OCI-LY3 (cell line): ENCODE measurements at regions not wholly inside any gene's neighbourhood (a gene's known extent, or its start where the extent isn't known, plus 50 kb on each side); places are given as distances from the start of the nearest gene placed in this dataset.

Source experiments
- CTCF ChIP-seq: fragments of 200-600, 300-600 bp; sonication (generic); IDR thresholded peaks from 2 replicates; pipeline ENCODE4 v1.5.1; 2014; ENCODE audit warnings: antibody characterized with exemption, low read length, low read depth
- EZH2phosphoT487 ChIP-seq: fragments of 200-600 bp; shearing (Covaris generic); IDR thresholded peaks from 2 replicates; pipeline ENCODE4 v1.6.1; 2018; ENCODE audit warnings: antibody characterized with exemption, mixed run types, low read depth

DNA sequence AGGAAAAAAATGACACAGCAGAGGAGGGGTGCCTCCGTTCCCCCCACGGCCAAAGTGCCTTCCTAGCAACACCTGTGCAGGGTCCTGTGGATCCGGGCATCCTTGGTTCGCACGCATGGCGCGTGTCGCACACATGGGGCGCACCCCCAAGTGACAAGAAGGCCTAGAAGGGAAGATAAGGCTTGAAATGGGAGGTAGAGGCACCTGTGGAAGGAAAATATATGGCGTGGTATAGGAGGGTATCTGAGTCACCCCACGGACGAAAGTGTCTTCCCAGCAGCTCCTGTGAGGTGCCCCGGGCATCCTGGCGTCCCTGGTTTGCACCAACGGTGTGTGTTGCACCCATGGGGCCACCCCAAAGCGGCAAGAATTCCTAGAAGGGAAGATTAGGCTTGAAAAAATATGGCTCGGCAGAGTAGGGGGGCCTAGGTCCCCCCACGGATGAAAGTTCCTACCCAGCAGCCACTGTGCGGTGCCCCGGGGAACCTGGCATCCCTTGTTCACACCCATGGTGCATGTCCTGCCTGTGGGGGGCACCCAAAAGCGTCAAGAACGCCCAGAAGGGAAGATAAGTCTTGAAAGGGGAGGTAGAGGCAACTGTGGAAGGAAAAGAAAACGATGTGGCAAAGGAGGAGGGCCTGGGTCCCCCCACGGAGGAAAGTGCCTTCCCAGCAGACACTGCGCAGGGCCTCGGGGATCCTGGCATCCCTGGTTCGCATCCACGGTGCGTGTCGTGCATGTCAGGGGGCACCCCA is 280.0 kb downstream of the ALG10 start:
- TF ChIP-seq CTCF = no peak
- no peak for TF ChIP-seq EZH2phosphoT487
